ENCODE measurements at regions not wholly inside any gene's neighbourhood (a gene's known extent, or its start where the extent isn't known, plus 50 kb on each side); places are given as distances from the start of the nearest gene placed in this dataset.

DNA sequence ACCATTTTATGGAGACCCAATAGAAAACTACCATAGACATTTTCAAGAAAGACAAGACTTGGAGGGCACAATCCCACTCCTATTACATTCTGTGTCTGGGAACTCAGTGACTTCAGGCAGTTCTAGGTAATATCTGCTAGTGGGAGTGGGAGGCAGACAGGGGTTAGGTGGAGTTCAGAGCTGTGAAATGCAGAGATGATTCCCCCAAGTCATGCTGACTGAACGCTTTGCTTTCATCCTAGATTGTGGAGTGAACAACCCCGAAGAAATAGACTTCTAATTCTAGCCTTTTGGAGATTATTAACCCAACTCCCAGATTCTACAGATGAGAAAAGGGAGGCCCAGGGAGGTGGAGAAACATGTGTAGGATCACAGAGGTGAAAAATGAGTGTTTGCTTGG, 437.8 kb upstream of the CADM1 start:
- in situ Hi-C loops (cut with MboI), result no loop called here
- H3K27me3 ChIP-seq (replicated peaks; ENCODE audit: insufficient read depth), result no peaks in the 10 kb centered on the region
- H3K79me2 ChIP-seq (ENCODE audit: insufficient read depth), result no peaks in the 10 kb centered on the region
- no peaks in the 10 kb centered on the region for H3K36me3 ChIP-seq (ENCODE audit: low read depth)
- H3K4me3 ChIP-seq, result no peak overlapping the region
- no peaks in the 10 kb centered on the region for H3K9me3 ChIP-seq (ENCODE audit: low read depth)
- no peak overlapping the region for H3K4me2 ChIP-seq (ENCODE audit: unreplicated experiment)
- H3F3A ChIP-seq (ENCODE audit: insufficient read depth), result no peaks in the 10 kb centered on the region
- H4K20me1 ChIP-seq (ENCODE audit: insufficient read depth), result no peaks in the 10 kb centered on the region
- WGBS, 2 experiments (ENCODE audit: low coverage in 1 of 2, low lambda C conversion rate in 2 of 2, missing lambda C conversion rate in 2 of 2), result 35 to 42% methylated on average over 2 of the region's 2 CpGs
- no peaks in the 10 kb centered on the region for H3K9me2 ChIP-seq (ENCODE audit: insufficient read depth)
- H3K9ac ChIP-seq, result no peak overlapping the region
- no peak for TF ChIP-seq EZH2 (IDR thresholded peaks at IDR 0.05; ENCODE audit: insufficient read depth, poor library complexity, severe bottlenecking)
- TF ChIP-seq EZH2phosphoT487 (IDR thresholded peaks at IDR 0.05; ENCODE audit: insufficient read depth, low read depth), result no peak
- H2AFZ ChIP-seq, result no peak overlapping the region
- no peaks in the 10 kb centered on the region for H3K4me1 ChIP-seq (ENCODE audit: insufficient read depth)
- no peak overlapping the region for H3K27ac ChIP-seq
- no peak for DNase-seq

- DNase-seq, result no peak
Measured at GRCh38 chr11:115941481-115941993, 437.3 kb upstream of the CADM1 start.

DNA sequence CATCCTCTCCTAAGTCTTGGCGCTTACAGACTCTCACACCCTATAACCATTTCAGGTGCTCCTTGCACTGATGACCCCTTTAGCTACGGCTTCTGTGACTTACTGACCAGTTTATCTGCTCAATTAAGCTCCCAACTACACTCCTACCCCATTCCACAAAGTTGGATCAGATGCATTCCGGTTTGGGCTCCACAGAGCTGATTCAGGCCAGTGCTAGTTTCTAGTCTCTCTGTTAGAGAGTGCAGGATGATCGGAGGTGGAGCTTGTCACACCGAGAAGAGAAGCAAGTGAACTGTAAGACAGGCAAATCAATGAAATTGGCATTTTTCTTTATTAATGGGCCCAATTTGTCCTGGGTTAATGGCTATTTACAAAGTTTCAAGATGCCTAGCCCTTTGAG, 436.8 kb upstream of the CADM1 start:
- Histone ChIP-seq H3K4me2 (ENCODE audit: unreplicated experiment) (no peak overlapping the region), H3K4me1 (ENCODE audit: insufficient read depth) (no peaks in the 10 kb centered on the region), H3K36me3 (ENCODE audit: low read depth) (no peaks in the 10 kb centered on the region), H2AFZ (no peak overlapping the region), H3F3A (ENCODE audit: insufficient read depth) (no peaks in the 10 kb centered on the region), H4K20me1 (ENCODE audit: insufficient read depth) (no peaks in the 10 kb centered on the region), H3K9ac (no peak overlapping the region), H3K27me3 (replicated peaks; ENCODE audit: insufficient read depth) (no peaks in the 10 kb centered on the region), H3K27ac (no peak overlapping the region), H3K4me3 (no peak overlapping the region), H3K9me3 (ENCODE audit: low read depth) (no peaks in the 10 kb centered on the region), H3K79me2 (ENCODE audit: insufficient read depth) (no peaks in the 10 kb centered on the region), H3K9me2 (ENCODE audit: insufficient read depth) (no peaks in the 10 kb centered on the region)
- DNase-seq, result no peak
- TF ChIP-seq EZH2phosphoT487 (IDR thresholded peaks at IDR 0.05; ENCODE audit: insufficient read depth, low read depth) (no peak), EZH2 (IDR thresholded peaks at IDR 0.05; ENCODE audit: insufficient read depth, poor library complexity, severe bottlenecking) (no peak)
- in situ Hi-C loops (cut with MboI), result no loop called here
- 20 to 23% methylated on average over 5 of the region's 5 CpGs for WGBS, 2 experiments (ENCODE audit: low coverage in 1 of 2, low lambda C conversion rate in 2 of 2, missing lambda C conversion rate in 2 of 2)

More at GRCh38 chr11:115941481-115941993, 437.3 kb upstream of the CADM1 start:
- no peak overlapping the region for H3K4me2 ChIP-seq (ENCODE audit: unreplicated experiment)
- no peaks in the 10 kb centered on the region for H3K27me3 ChIP-seq (replicated peaks; ENCODE audit: insufficient read depth)
- no peak overlapping the region for H3K27ac ChIP-seq
- in situ Hi-C loops (cut with MboI), result no loop called here
- TF ChIP-seq EZH2 (IDR thresholded peaks at IDR 0.05; ENCODE audit: insufficient read depth, poor library complexity, severe bottlenecking) (no peak), EZH2phosphoT487 (IDR thresholded peaks at IDR 0.05; ENCODE audit: insufficient read depth, low read depth) (no peak)
- no peaks in the 10 kb centered on the region for H3K9me3 ChIP-seq (ENCODE audit: low read depth)
- no peak overlapping the region for H3K9ac ChIP-seq
- no peak overlapping the region for H2AFZ ChIP-seq
- H3K9me2 ChIP-seq (ENCODE audit: insufficient read depth), result no peaks in the 10 kb centered on the region
- H3K4me1 ChIP-seq (ENCODE audit: insufficient read depth), result no peaks in the 10 kb centered on the region
- no peaks in the 10 kb centered on the region for H3K79me2 ChIP-seq (ENCODE audit: insufficient read depth)
- no peak overlapping the region for H3K4me3 ChIP-seq
- WGBS, 2 experiments (ENCODE audit: low coverage in 1 of 2, low lambda C conversion rate in 2 of 2, missing lambda C conversion rate in 2 of 2), result 62% methylated on average over 14 to 15 of the region's 15 CpGs
- H3K36me3 ChIP-seq (ENCODE audit: low read depth), result no peaks in the 10 kb centered on the region
- no peaks in the 10 kb centered on the region for H3F3A ChIP-seq (ENCODE audit: insufficient read depth)
- no peaks in the 10 kb centered on the region for H4K20me1 ChIP-seq (ENCODE audit: insufficient read depth)

GRCh38 chr11:115939731-115940421, 435.7 kb upstream of the CADM1 start:
- H3K27ac ChIP-seq, result no peak overlapping the region
- H3K36me3 ChIP-seq (ENCODE audit: low read depth), result no peaks in the 10 kb centered on the region
- H3K9ac ChIP-seq, result no peak overlapping the region
- H2AFZ ChIP-seq, result no peak overlapping the region
- no peaks in the 10 kb centered on the region for H3K27me3 ChIP-seq (replicated peaks; ENCODE audit: insufficient read depth)
- no peaks in the 10 kb centered on the region for H3F3A ChIP-seq (ENCODE audit: insufficient read depth)
- H3K9me2 ChIP-seq (ENCODE audit: insufficient read depth), result no peaks in the 10 kb centered on the region
- no peaks in the 10 kb centered on the region for H4K20me1 ChIP-seq (ENCODE audit: insufficient read depth)
- in situ Hi-C loops (cut with MboI), result no loop called here
- no peaks in the 10 kb centered on the region for H3K4me1 ChIP-seq (ENCODE audit: insufficient read depth)
- no peak for TF ChIP-seq EZH2 (IDR thresholded peaks at IDR 0.05; ENCODE audit: insufficient read depth, poor library complexity, severe bottlenecking)
- no peak for TF ChIP-seq EZH2phosphoT487 (IDR thresholded peaks at IDR 0.05; ENCODE audit: insufficient read depth, low read depth)
- no peaks in the 10 kb centered on the region for H3K9me3 ChIP-seq (ENCODE audit: low read depth)
- H3K4me2 ChIP-seq (ENCODE audit: unreplicated experiment), result no peak overlapping the region
- H3K79me2 ChIP-seq (ENCODE audit: insufficient read depth), result no peaks in the 10 kb centered on the region
- DNase-seq, result no peak
- no peak overlapping the region for H3K4me3 ChIP-seq
- 6 to 11% methylated on average over 5 to 7 of the region's 7 CpGs for WGBS, 2 experiments (ENCODE audit: low coverage in 1 of 2, low lambda C conversion rate in 2 of 2, missing lambda C conversion rate in 2 of 2)

Measured in GM23248 (cell line).